ENCODE measurements at regions not wholly inside any gene's neighbourhood (a gene's known extent, or its start where the extent isn't known, plus 50 kb on each side); places are given as distances from the start of the nearest gene placed in this dataset.

DNA sequence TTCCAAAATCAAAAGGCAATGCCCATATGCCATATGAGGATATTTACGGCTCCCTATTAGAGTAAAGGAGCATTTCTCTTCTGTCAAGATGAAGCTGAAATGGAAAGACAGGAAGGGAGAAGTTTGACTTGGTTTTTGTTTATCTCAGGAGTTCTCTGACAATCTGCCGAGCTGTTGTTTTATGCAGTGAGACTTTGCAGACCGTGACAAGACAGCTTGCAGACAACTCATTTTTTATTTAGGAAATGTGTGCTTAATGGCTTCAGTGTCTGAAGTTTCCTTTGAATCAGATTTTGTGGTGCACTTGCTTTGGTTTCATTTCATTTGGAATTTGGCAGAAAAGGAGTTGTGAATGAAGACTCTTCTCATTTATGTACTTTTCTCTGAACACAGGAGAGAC is 145.4 kb downstream of the C12orf50 start:
- H3K27me3 ChIP-seq: no peaks in the 10 kb centered on the region
- peak overlapping the region in 10 of 11 experiments; percentile 10 to 58 (median 37); a peak in 13 of 22 replicates for H3K4me2 ChIP-seq
- no peak overlapping the region for H3K4me3 ChIP-seq
- no peak overlapping the region; a peak in 1 of 22 replicates for H3K9ac ChIP-seq
- peaks cover 0 to 7% (median 0%) of the 10 kb centered on the region in 10 experiments; a peak in 4 of 20 replicates for H3K4me1 ChIP-seq
- TF ChIP-seq Cebpa-rat (IDR thresholded peaks at IDR 0.05): no peak
- no peak overlapping the region for H3K27ac ChIP-seq
- no peaks in the 10 kb centered on the region for H4K20me1 ChIP-seq
- no peaks in the 10 kb centered on the region for H3K9me3 ChIP-seq (replicated peaks in 1 of 11)
- H3K36me3 ChIP-seq: no peaks in the 10 kb centered on the region

DNA sequence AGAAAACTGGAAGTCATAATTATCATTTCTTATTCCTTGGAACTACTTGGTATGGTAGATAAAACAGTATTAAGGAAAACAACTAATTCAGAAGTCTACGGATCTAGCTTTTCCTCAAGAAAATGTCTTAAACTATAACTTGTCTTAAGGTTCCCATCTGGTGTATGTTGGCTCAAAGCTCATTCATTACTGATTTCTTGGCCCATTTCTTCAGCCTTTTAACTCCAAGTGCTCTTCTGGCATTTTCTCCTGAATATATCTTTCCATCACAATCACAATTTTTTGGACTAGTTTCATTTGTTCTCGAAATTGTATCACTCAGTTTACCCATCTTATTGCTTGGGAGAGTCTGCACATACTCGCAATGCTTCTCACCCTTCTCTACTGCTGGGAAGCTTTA is 150.1 kb downstream of the C12orf50 start:
- H3K4me3 ChIP-seq: no peak overlapping the region
- H3K4me1 ChIP-seq: peaks cover 0 to 7% (median 0%) of the 10 kb centered on the region in 10 experiments; a peak in 4 of 20 replicates
- no peaks in the 10 kb centered on the region for H3K9me3 ChIP-seq (replicated peaks in 1 of 11)
- H3K27ac ChIP-seq: no peak overlapping the region
- H3K27me3 ChIP-seq: no peaks in the 10 kb centered on the region
- H3K36me3 ChIP-seq: no peaks in the 10 kb centered on the region
- H3K4me2 ChIP-seq: no peak overlapping the region
- no peak overlapping the region for H3K9ac ChIP-seq
- TF ChIP-seq Cebpa-rat (IDR thresholded peaks at IDR 0.05): no peak
- no peaks in the 10 kb centered on the region for H4K20me1 ChIP-seq

DNA sequence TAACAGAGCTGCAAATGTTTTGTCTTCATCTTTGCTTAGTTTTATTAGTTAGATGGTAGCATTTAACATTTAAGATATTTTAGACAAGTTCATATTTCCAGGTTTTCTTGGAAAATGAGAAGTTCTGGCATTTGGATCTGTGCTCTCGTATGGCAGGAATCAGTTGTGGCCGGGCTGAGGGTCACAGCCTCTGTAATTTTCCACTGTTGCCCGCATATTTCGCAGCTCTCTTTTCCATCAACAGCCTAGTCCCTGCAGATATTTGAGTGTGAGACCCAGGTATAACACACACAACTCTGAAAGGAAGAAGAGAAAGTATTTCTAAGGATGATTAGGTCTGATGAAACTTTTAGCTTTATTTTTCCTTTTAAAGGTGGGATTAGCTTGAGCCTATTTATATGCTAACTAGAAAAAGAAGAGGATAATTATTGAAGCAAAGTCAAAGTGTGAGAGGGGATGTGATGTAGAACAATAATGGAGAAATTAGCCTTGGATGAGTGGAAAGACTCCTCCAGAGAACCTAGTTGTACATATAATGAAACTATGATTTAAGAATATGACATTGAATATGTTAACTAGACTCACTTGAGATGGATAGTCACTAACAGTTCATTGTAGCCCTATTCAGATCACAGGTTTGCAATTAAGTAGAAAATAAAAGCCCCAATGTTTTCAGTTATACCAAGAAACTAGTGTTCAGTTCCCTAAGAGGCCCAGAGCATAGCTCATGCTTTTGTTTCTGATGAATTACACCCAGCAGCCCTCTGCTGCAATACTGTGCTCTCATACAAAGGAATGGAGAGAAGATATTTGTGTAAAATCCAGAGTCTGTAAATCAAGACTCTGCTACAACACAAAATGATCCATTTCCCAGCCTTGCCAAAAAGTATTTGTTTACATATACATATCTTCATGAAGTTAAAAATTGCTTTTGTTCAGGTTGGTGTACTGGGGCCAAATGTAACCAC is 158.4 kb downstream of the C12orf50 start:
- Histone ChIP-seq H3K27ac (no peak overlapping the region), H3K4me3 (no peak overlapping the region), H3K9me3 (replicated peaks in 1 of 11) (no peaks in the 10 kb centered on the region), H3K36me3 (no peaks in the 10 kb centered on the region), H3K4me1 (peaks cover 0 to 3% (median 0%) of the 10 kb centered on the region in 10 experiments; a peak in 1 of 20 replicates), H3K4me2 (no peak overlapping the region), H3K27me3 (no peaks in the 10 kb centered on the region), H3K9ac (no peak overlapping the region), H4K20me1 (no peaks in the 10 kb centered on the region)
- TF ChIP-seq Cebpa-rat (IDR thresholded peaks at IDR 0.05): no peak

- Histone ChIP-seq H3K9ac (no peak overlapping the region), H3K4me3 (no peak overlapping the region), H3K4me2 (no peak overlapping the region), H4K20me1 (no peaks in the 10 kb centered on the region), H3K9me3 (replicated peaks in 1 of 11) (no peaks in the 10 kb centered on the region), H3K27ac (no peak overlapping the region), H3K27me3 (no peaks in the 10 kb centered on the region), H3K4me1 (peaks cover 0 to 3% (median 0%) of the 10 kb centered on the region in 10 experiments; a peak in 1 of 20 replicates), H3K36me3 (no peaks in the 10 kb centered on the region)
- no peak for TF ChIP-seq Cebpa-rat (IDR thresholded peaks at IDR 0.05)
Measured at GRCh38 chr12:87870061-87870460, 159.1 kb downstream of the C12orf50 start.

- Histone ChIP-seq H3K36me3 (no peaks in the 10 kb centered on the region), H3K27me3 (no peaks in the 10 kb centered on the region), H3K9me3 (replicated peaks in 1 of 11) (no peaks in the 10 kb centered on the region), H3K9ac (no peak overlapping the region), H3K4me3 (no peak overlapping the region), H3K4me1 (peaks cover 0 to 3% (median 0%) of the 10 kb centered on the region in 10 experiments; a peak in 1 of 20 replicates), H3K27ac (no peak overlapping the region), H4K20me1 (no peaks in the 10 kb centered on the region), H3K4me2 (no peak overlapping the region)
- TF ChIP-seq Cebpa-rat (IDR thresholded peaks at IDR 0.05): no peak
Measured at GRCh38 chr12:87866578-87867292, 162.5 kb downstream of the C12orf50 start.

- no peaks in the 10 kb centered on the region for H4K20me1 ChIP-seq
Measured at GRCh38 chr12:87861791-87862190, 167.4 kb downstream of the C12orf50 start.

GRCh38 chr12:87853448-87854003 is 175.7 kb downstream of the C12orf50 start:
- Histone ChIP-seq H3K36me3 (no peaks in the 10 kb centered on the region), H3K4me1 (peaks cover 8 to 15% (median 12%) of the 10 kb centered on the region in 10 experiments)
- TF ChIP-seq Cebpa-rat (IDR thresholded peaks at IDR 0.05): no peak

More at GRCh38 chr12:87861791-87862190, 167.4 kb downstream of the C12orf50 start:
- H3K27ac ChIP-seq: no peak overlapping the region
- peaks cover 0 to 3% (median 0%) of the 10 kb centered on the region in 10 experiments; a peak in 1 of 20 replicates for H3K4me1 ChIP-seq
- no peak overlapping the region for H3K9ac ChIP-seq
- TF ChIP-seq Cebpa-rat (IDR thresholded peaks at IDR 0.05): no peak
- no peaks in the 10 kb centered on the region for H3K9me3 ChIP-seq (replicated peaks in 1 of 11)
- H3K4me3 ChIP-seq: no peak overlapping the region
- no peak overlapping the region for H3K4me2 ChIP-seq
- no peaks in the 10 kb centered on the region for H3K27me3 ChIP-seq
- H3K36me3 ChIP-seq: no peaks in the 10 kb centered on the region

GRCh38 chr12:87849074-87849473 is 180.1 kb downstream of the C12orf50 start:
- Histone ChIP-seq H3K4me3 (peak overlapping the region in 2 of 10 experiments; percentile 13 to 32; a peak in 2 of 20 replicates), H3K4me1 (peaks cover 9 to 30% (median 14%) of the 10 kb centered on the region in 10 experiments), H3K4me2 (peak overlapping the region; percentile 14 to 83 (median 59); a peak in 19 of 22 replicates), H3K9me3 (replicated peaks in 1 of 11) (peaks cover 4 to 12% (median 8%) of the 10 kb centered on the region in 11 experiments; a peak in 13 of 22 replicates), H3K27ac (no peak overlapping the region), H4K20me1 (no peaks in the 10 kb centered on the region), H3K36me3 (no peaks in the 10 kb centered on the region), H3K9ac (0 out of 22 replicates have a peak overlapping the region, but pooled peaks of 1 of the 11 experiments have one; percentile 29), H3K27me3 (no peaks in the 10 kb centered on the region)
- TF ChIP-seq Cebpa-rat (IDR thresholded peaks at IDR 0.05): no peak

More at GRCh38 chr12:87853448-87854003, 175.7 kb downstream of the C12orf50 start:
- H3K9me3 ChIP-seq (replicated peaks in 1 of 11): peaks cover 4 to 13% (median 8%) of the 10 kb centered on the region in 11 experiments; a peak in 13 of 22 replicates
- H3K4me3 ChIP-seq: no peak overlapping the region
- H4K20me1 ChIP-seq: no peaks in the 10 kb centered on the region
- no peaks in the 10 kb centered on the region for H3K27me3 ChIP-seq
- H3K27ac ChIP-seq: no peak overlapping the region
- H3K4me2 ChIP-seq: no peak overlapping the region
- no peak overlapping the region for H3K9ac ChIP-seq

Data from BLaER1 treated with 17β-estradiol and CSF1 and Interleukin-3, amounts not matched to agents 10 nM and 100 nM (cell line).